ENCODE measurements at regions not wholly inside any gene's neighbourhood (a gene's known extent, or its start where the extent isn't known, plus 50 kb on each side); places are given as distances from the start of the nearest gene placed in this dataset.

DNA sequence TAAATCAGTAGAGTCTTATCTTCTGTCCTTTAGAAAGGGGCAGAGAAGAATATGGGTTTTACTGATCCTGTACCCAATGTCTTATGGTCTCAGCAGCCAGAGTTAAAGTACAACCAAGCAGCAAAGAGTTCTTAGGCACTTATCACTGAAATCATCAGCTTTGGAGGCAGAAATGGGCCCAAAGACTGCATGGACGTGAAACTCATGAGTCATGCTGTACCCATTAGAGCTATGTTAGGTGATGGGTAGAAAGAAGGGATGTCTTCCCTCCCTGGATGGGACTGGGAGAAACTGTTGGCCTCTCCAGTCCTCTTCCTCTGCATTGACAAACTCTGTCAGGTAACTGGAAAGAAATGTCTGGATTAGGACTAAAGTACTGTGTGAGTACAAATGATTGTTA, 63.4 kb downstream of the EOMES start:
- Histone ChIP-seq H3K23me2 (ENCODE audit: low read depth, low read length) (no peaks in the 10 kb centered on the region; the same call in 1 of the 2 replicates), H3K23ac (ENCODE audit: insufficient read length) (no peak overlapping the region), H3K4ac (replicated peaks; ENCODE audit: insufficient read length, low read depth, low read length) (peak overlapping the region; percentile 32), H3K9me3 (ENCODE audit: insufficient read depth in 2 of 2, low read depth in 1 of 2, low read length in 1 of 2) (no peaks in the 10 kb centered on the region), H4K8ac (ENCODE audit: extremely low read depth, insufficient read depth, low read length) (no peak overlapping the region), H3K9ac (replicated peaks in 1 of 4; ENCODE audit: extremely low read depth in 1 of 4, low read depth in 3 of 4, low read length in 3 of 4) (no peak overlapping the region), H2AK5ac (ENCODE audit: low read depth, low read length) (no peak overlapping the region), H4K91ac (replicated peaks; ENCODE audit: insufficient read length, low read length) (no peak overlapping the region), H2BK5ac (ENCODE audit: low read depth, low read length) (no peak overlapping the region), H3K27me3 (replicated peaks in 1 of 4; ENCODE audit: control insufficient read depth in 3 of 4, extremely low read depth in 1 of 4, insufficient read depth in 3 of 4, low read length in 3 of 4) (no peaks in the 10 kb centered on the region), H2BK12ac (ENCODE audit: low read depth, low read length) (peak overlapping the region; percentile 60), H3K4me1 (replicated peaks in 1 of 4; ENCODE audit: control insufficient read depth in 3 of 4, insufficient read depth in 4 of 4, low read length in 3 of 4) (peaks cover 0 to 9% (median 3%) of the 10 kb centered on the region in 4 experiments; a peak in 3 of 7 replicates), H3K56ac (replicated peaks; ENCODE audit: insufficient read length, low read depth, low read length) (no peak overlapping the region), H2AFZ (ENCODE audit: low read length) (0 out of 2 replicates have a peak overlapping the region, but pooled peaks have one; percentile 65), H3K14ac (ENCODE audit: insufficient read length) (no peak overlapping the region), H3K79me1 (ENCODE audit: low read depth, low read length) (no peaks in the 10 kb centered on the region), H4K20me1 (replicated peaks in 1 of 2; ENCODE audit: control insufficient read depth in 1 of 2, insufficient read depth in 2 of 2, low read length in 2 of 2) (no peaks in the 10 kb centered on the region), H3K27ac (ENCODE audit: low read depth, low read length) (no peak overlapping the region), H4K5ac (ENCODE audit: insufficient read length, low read depth, low read length) (no peak overlapping the region), H2BK15ac (ENCODE audit: low read length) (no peak overlapping the region), H2BK120ac (replicated peaks; ENCODE audit: low read depth, low read length) (no peak overlapping the region), H3K4me3 (ENCODE audit: extremely low read depth in 1 of 4, insufficient read depth in 2 of 4, low read depth in 3 of 4, low read length in 4 of 4) (no peak overlapping the region), H3K79me2 (ENCODE audit: control insufficient read depth in 1 of 2, insufficient read depth in 2 of 2, low read length in 2 of 2) (no peaks in the 10 kb centered on the region), H3K4me2 (ENCODE audit: insufficient read depth in 1 of 2, low read depth in 2 of 2, low read length in 2 of 2) (no peak overlapping the region), H2BK20ac (ENCODE audit: low read length) (no peak overlapping the region), H3K18ac (ENCODE audit: extremely low read depth, low read length) (no peak overlapping the region), H3K36me3 (ENCODE audit: control insufficient read depth in 2 of 4, insufficient read depth in 4 of 4, low read length in 3 of 4) (no peaks in the 10 kb centered on the region; a peak in 1 of 8 replicates)
- DNase-seq (ENCODE audit: low read depth in 1 of 2, low spot score in 2 of 2) (no peak), FAIRE-seq (no peak)
- WGBS, 2 experiments (ENCODE audit: extremely low coverage in 1 of 2, insufficient coverage in 1 of 2, insufficient read length in 1 of 2, insufficient replicate concordance in 2 of 2, low coverage in 1 of 2, low lambda C conversion rate in 2 of 2, missing lambda C conversion rate in 1 of 2), result 95% methylated on average over 1 of the region's 1 CpG; no CpG with 5 or more reads in 1 of the 2 experiments
- ChIA-PET POLR2A (ENCODE audit: partially characterized antibody) (no interaction called here), CTCF (ENCODE audit: partially characterized antibody) (interaction anchor here (0.5 to 5.7 kb wide), 22 partner anchors 10 to 309 kb away, joined by 3 to 46 read pairs (median 3); partner anchors contain the start of gene SLC4A7)
- TF ChIP-seq GTF2F1 (IDR thresholded peaks at IDR 0.05; ENCODE audit: borderline replicate concordance, low read depth, low read length) (no peak), TEAD4 (IDR thresholded peaks at IDR 0.05; ENCODE audit: low read depth, low read length) (no peak), PHF8 (conservative IDR thresholded peaks at IDR 0.05; ENCODE audit: low read depth, low read length) (no peak), ASH2L (IDR thresholded peaks at IDR 0.05; ENCODE audit: low read length) (no peak), SP4 (IDR thresholded peaks at IDR 0.05; ENCODE audit: low read length) (no peak), ZNF274 (IDR thresholded peaks at IDR 0.05; ENCODE audit: borderline replicate concordance, extremely low read depth, low read length) (no peak), CHD1 (IDR thresholded peaks at IDR 0.05; ENCODE audit: low read depth, low read length) (no peak), JUND (IDR thresholded peaks at IDR 0.05; ENCODE audit: low read length) (no peak), TCF12 (IDR thresholded peaks at IDR 0.05; ENCODE audit: low read depth, low read length) (no peak), CHD2 (IDR thresholded peaks at IDR 0.05; ENCODE audit: low read length) (no peak)

All from H1 (cell line).